ENCODE measurements at regions not wholly inside any gene's neighbourhood (a gene's known extent, or its start where the extent isn't known, plus 50 kb on each side); places are given as distances from the start of the nearest gene placed in this dataset.

DNA sequence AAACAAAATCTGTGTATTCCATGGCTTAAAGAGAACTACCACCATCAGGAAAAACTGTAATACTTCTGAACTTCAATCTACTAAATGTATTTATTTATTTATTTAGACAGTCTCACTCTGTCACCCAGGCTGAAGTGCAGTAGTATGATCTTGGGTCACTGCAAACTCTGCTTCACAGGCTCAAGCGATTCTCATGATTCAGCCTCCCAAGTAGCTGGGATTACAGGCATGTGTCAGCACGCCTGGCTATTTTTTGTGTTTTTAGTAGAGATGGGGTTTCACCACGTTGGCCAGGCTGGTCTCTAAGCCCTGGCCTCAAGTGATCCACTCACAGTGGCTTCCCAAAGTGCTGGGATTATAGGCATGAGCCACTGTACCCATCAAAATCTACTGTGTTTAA is 202.3 kb upstream of the POU1F1 start:
- CTCF ChIA-PET: no interaction called here
- Mint-ChIP-seq H3K27ac (ENCODE audit: unreplicated experiment) (no peak overlapping the region), H3K4me3 (ENCODE audit: unreplicated experiment) (no peak overlapping the region), H3K36me3 (ENCODE audit: insufficient read depth, unreplicated experiment) (no peaks in the 10 kb centered on the region), H3K27me3 (ENCODE audit: insufficient read depth, unreplicated experiment) (no peaks in the 10 kb centered on the region), H3K9me3 (ENCODE audit: unreplicated experiment) (no peaks in the 10 kb centered on the region), H3K4me1 (ENCODE audit: low read depth, unreplicated experiment) (no peaks in the 10 kb centered on the region)
- no peak overlapping the region for H3K4me3 ChIP-seq (ENCODE audit: low read depth, low read length)
- no peak for DNase-seq
- H3K4me1 ChIP-seq: no peaks in the 10 kb centered on the region
- no peaks in the 10 kb centered on the region for H3K9me3 ChIP-seq
- TF ChIP-seq, protein P1, sequence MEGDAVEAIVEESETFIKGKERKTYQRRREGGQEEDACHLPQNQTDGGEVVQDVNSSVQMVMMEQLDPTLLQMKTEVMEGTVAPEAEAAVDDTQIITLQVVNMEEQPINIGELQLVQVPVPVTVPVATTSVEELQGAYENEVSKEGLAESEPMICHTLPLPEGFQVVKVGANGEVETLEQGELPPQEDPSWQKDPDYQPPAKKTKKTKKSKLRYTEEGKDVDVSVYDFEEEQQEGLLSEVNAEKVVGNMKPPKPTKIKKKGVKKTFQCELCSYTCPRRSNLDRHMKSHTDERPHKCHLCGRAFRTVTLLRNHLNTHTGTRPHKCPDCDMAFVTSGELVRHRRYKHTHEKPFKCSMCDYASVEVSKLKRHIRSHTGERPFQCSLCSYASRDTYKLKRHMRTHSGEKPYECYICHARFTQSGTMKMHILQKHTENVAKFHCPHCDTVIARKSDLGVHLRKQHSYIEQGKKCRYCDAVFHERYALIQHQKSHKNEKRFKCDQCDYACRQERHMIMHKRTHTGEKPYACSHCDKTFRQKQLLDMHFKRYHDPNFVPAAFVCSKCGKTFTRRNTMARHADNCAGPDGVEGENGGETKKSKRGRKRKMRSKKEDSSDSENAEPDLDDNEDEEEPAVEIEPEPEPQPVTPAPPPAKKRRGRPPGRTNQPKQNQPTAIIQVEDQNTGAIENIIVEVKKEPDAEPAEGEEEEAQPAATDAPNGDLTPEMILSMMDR (IDR thresholded peaks at IDR 0.05; ENCODE audit: insufficient read depth in 1 of 2, low read depth in 1 of 2, low read length in 1 of 2, severe bottlenecking in 1 of 2, unreplicated experiment in 1 of 2): no peak
- intact Hi-C loops (cut with micrococcal nuclease; ENCODE audit: unreplicated experiment): no loop called here
- POLR2A ChIA-PET: no interaction called here
- no peaks in the 10 kb centered on the region for H3K36me3 ChIP-seq (ENCODE audit: control insufficient read depth, insufficient read depth, low read length)
- no peaks in the 10 kb centered on the region for H3K27me3 ChIP-seq (replicated peaks; ENCODE audit: control insufficient read depth, insufficient read depth, low read length)
- BruUV-seq (replicated peaks): no TSS peak

DNA sequence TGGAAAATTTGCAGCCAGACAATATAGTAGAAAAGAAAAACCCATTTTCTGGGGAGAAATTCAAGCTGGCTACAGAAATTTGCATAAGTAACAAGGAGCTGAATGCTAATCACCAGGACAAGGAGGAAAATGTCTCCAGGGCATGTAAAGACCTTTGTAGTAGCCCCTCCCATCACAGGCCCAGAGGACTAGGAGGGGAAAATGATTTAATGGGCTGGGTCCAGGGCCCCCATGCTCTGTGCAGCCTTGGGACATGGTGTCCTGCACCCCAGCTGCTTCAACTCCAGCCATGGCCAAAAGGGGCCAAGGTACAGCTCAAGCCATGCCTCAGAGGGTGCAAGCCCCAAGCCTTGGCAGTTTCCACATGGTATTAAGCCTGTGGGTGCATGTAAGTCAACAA is 197.6 kb upstream of the POU1F1 start:
- no peaks in the 10 kb centered on the region for H3K27me3 Mint-ChIP-seq (ENCODE audit: insufficient read depth, unreplicated experiment)
- H3K27ac Mint-ChIP-seq (ENCODE audit: unreplicated experiment): no peak overlapping the region
- Histone ChIP-seq H3K4me3 (ENCODE audit: low read depth, low read length) (no peak overlapping the region), H3K36me3 (ENCODE audit: control insufficient read depth, insufficient read depth, low read length) (no peaks in the 10 kb centered on the region), H3K9me3 (no peaks in the 10 kb centered on the region; the same call in 1 of the 2 replicates), H3K4me1 (no peaks in the 10 kb centered on the region), H3K27me3 (replicated peaks; ENCODE audit: control insufficient read depth, insufficient read depth, low read length) (no peaks in the 10 kb centered on the region)
- BruUV-seq (replicated peaks): no TSS peak
- POLR2A ChIA-PET: no interaction called here
- no peaks in the 10 kb centered on the region for H3K9me3 Mint-ChIP-seq (ENCODE audit: unreplicated experiment)
- H3K4me3 Mint-ChIP-seq (ENCODE audit: unreplicated experiment): no peak overlapping the region
- intact Hi-C loops (cut with micrococcal nuclease; ENCODE audit: unreplicated experiment): no loop called here
- TF ChIP-seq, protein P1 (IDR thresholded peaks at IDR 0.05; ENCODE audit: insufficient read depth in 1 of 2, low read depth in 1 of 2, low read length in 1 of 2, severe bottlenecking in 1 of 2, unreplicated experiment in 1 of 2): no peak
- no peaks in the 10 kb centered on the region for H3K4me1 Mint-ChIP-seq (ENCODE audit: low read depth, unreplicated experiment)
- no peaks in the 10 kb centered on the region for H3K36me3 Mint-ChIP-seq (ENCODE audit: insufficient read depth, unreplicated experiment)
- no peak for DNase-seq
- CTCF ChIA-PET: no interaction called here

DNA sequence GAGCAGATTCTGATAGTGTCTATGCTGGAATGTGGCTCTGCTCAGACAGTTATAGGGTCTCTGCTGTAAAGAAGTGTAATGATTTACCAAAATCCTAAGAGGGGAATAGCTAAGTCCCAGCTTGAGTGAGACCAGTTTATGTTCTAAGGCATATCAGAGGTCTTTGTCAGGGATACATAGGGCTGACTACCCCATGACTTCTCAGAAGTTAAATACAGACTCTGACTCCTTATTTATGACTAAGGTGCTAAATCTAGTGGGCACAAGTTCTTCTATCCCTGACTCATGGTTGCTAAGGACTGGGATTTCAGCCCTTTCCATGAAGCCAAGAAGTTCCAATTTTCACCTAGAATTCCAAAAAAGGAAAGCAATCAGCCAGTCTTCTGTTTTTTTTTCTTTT is 192.6 kb upstream of the POU1F1 start:
- H3K4me3 ChIP-seq (ENCODE audit: low read depth, low read length): no peak overlapping the region
- H3K4me3 Mint-ChIP-seq (ENCODE audit: unreplicated experiment): no peak overlapping the region
- no peaks in the 10 kb centered on the region for H3K36me3 Mint-ChIP-seq (ENCODE audit: insufficient read depth, unreplicated experiment)
- no peaks in the 10 kb centered on the region for H3K27me3 ChIP-seq (replicated peaks; ENCODE audit: control insufficient read depth, insufficient read depth, low read length)
- no peak for DNase-seq
- H3K4me1 Mint-ChIP-seq (ENCODE audit: low read depth, unreplicated experiment): no peaks in the 10 kb centered on the region
- H3K4me1 ChIP-seq: no peaks in the 10 kb centered on the region
- H3K27ac Mint-ChIP-seq (ENCODE audit: unreplicated experiment): no peak overlapping the region
- H3K27me3 Mint-ChIP-seq (ENCODE audit: insufficient read depth, unreplicated experiment): no peaks in the 10 kb centered on the region
- CTCF ChIA-PET: no interaction called here
- TF ChIP-seq, protein P1 (IDR thresholded peaks at IDR 0.05; ENCODE audit: insufficient read depth in 1 of 2, low read depth in 1 of 2, low read length in 1 of 2, severe bottlenecking in 1 of 2, unreplicated experiment in 1 of 2): no peak
- BruUV-seq (replicated peaks): no TSS peak
- POLR2A ChIA-PET: no interaction called here
- H3K36me3 ChIP-seq (ENCODE audit: control insufficient read depth, insufficient read depth, low read length): no peaks in the 10 kb centered on the region
- H3K9me3 Mint-ChIP-seq (ENCODE audit: unreplicated experiment): peaks cover 8% of the 10 kb centered on the region
- intact Hi-C loops (cut with micrococcal nuclease; ENCODE audit: unreplicated experiment): no loop called here
- H3K9me3 ChIP-seq: no peaks in the 10 kb centered on the region; the same call in 1 of the 2 replicates

Data from Caco-2 (cell line).